Activated CD8-positive, alpha-beta memory T cell treated with anti-CD3 and anti-CD28 coated beads for 1 hour (primary cell): ENCODE measurements at regions not wholly inside any gene's neighbourhood (a gene's known extent, or its start where the extent isn't known, plus 50 kb on each side); places are given as distances from the start of the nearest gene placed in this dataset.
A peak's percentile ranks its signal among the peaks of the same experiment; 100 is the strongest.
"Not testable (repeated sequence)": the region's sequence is repeated elsewhere in the genome, so short reads cannot be mapped to it uniquely, and the experiment has no call there.

Experiments
- DNase-seq, 2 donors: peaks; one replicate each; pipeline ENCODE4 v3.0.0-alpha.2; 2020; ENCODE audit warnings: low read depth in 1 of 2; ENCODE audit errors: extremely low read depth in 1 of 2

GRCh38 chr12:131557078-131557709 lies 153.7 kb upstream of the SFSWAP start:
- no peak for DNase-seq

DNA sequence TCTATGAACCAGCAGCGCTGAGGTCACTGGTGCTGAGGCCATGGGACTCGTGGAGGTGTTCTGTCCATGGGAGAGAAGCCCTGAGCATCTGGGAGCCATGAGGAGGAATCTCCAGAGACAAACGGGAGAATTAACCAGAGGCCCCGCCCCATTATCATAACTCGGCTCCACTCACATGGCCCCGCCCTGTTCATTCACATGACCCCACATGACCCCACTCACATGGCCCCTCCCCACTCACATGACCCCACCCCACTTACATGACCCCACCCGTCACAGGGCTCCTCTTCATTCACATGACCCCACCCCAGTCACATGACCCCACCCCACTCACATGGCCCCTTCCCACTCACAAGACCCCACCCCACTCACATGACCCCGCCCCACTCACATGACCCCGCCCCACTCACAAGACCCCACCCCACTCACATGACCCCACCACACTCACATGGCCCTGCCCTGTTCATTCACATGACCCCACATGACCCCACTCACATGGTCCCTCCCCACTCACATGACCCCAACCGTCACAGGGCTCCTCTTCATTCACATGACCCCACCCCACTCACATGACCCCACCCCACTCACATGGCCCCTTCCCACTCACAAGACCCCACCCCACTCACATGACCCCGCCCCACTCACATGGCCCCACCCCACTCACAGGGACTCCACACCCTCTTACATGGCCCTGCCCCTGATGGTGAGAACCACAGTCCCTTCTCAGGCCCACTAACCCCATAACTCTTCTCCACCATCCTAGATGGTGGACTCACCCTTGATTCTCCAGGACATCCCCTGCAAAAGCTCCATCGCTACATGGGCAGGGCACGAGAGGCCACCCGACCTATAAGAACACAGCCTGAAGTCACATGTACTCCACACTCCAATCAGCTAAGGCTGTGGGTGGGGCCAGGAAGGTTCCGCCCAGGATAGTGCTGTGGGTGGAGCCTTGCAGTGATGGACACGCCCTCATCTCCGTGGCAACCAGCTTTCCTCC lies 151.1 kb upstream of the SFSWAP start:
- DNase-seq = no peak

GRCh38 chr12:131561051-131561450 lies 149.8 kb upstream of the SFSWAP start:
- DNase-seq = no peak

DNA sequence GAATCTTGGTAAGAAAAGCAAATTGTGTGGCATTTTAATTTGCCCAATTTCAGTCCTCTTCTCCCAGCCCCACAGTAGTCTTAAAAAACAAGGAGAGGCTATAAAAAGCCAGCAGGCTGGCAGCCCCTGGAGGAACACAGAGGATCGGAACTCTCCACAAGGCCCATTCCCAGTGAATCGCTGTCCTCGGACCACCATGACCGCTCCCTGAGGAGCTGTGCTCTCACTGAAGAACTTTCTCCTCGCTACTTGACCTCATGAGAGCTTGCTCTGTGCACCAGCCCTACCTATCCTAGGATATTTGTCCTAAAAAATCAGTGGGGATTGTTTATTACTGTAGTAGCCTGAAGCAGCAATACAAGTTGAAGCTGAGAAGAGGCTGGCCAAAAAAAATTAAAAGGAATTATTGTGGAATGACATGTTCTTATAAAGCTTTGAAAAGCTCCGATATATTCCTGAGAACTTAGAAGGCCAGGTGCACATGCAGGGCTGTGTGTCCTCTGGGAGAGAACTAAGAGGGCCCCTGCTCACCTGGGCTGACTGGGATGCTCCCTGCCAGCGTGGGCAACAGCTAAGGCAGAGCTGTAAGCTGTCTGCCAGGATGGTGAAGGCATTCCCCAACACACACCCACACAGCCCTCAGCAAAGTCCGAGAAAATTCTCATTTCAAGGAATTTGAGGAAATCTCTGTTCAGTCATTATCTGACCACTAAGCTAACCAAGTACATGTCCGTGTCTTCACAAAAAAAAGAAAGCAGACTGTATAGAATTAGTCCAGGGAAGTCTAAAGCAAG lies 148.8 kb upstream of the SFSWAP start:
- no peak for DNase-seq

DNA sequence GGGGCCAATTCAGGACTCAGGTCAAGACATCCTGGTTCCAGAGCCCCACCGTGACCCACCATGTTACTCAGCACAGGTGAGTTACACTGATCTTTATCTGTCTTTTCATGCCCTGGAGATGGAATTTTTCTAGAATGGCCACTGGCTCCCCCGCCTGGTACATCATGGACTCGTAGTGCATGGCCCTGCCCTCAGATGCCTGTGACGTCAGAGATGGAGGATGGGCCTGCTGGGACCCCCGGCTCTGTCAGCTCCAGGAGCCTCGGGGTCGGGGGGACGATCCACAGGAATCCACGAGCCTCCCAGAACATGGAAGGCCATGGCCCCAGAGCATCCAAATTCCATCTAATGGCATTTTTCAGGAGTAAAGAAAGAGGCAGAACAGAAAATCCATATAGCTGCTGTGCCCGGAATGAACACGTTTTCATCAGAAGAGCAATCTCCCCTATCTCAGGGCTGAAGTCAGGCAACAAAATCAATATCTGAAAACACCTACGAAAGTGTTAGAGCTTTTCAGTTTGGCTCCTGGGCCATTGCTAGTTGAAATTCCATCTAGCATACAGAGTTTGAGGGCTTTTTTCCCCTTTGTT lies 146.7 kb upstream of the SFSWAP start:
- not testable (repeated sequence) for DNase-seq

DNA sequence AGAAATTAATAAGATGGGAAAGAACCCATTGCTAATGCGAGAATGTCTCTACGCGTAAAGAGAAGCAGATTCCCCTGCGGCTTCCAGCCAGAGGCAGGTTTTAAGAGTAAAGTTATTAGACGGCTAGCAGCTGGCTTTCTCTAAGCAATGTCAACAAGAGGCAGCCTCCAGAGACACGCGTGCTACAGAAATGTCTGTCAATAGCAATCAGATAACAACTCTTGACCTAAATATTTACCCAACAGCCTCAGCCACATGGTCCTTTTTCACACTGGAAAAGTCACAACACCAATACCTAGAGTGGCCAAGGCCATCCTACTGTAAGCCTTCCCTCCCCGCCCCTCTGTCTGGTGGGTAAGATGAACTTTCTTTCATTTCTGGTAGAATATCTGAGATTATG lies 146.0 kb upstream of the SFSWAP start:
- no peak for DNase-seq

GRCh38 chr12:131565267-131566015 lies 145.4 kb upstream of the SFSWAP start:
- DNase-seq = no peak

GRCh38 chr12:131568336-131568735 lies 142.6 kb upstream of the SFSWAP start:
- no peak for DNase-seq

- no peak for DNase-seq
Observed at GRCh38 chr12:131570596-131570995, 140.3 kb upstream of the SFSWAP start.

DNA sequence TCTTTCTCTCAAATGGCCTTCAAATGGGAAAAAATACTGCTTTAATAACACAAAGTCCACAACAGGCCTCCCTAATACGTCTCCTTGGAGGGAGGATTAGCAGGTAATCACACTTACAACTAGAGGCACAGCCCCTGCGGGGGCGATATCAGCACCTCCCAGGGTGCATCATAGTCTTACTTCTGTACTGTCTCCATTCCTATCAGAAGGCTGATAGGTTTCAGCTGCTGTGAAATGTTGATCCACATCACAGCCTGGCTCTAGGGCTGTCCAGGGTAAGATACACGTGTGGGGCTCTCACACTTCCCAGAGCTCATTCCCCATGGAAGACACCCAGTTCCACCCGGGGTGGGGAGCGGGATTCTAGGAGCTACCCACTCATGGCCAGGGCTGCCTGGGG lies 139.1 kb upstream of the SFSWAP start:
- DNase-seq = no peak

- DNase-seq = no peak
Observed at GRCh38 chr12:131572626-131573025, 138.3 kb upstream of the SFSWAP start.

- no peak for DNase-seq
Observed at GRCh38 chr12:131573631-131574394, 137.1 kb upstream of the SFSWAP start.

DNA sequence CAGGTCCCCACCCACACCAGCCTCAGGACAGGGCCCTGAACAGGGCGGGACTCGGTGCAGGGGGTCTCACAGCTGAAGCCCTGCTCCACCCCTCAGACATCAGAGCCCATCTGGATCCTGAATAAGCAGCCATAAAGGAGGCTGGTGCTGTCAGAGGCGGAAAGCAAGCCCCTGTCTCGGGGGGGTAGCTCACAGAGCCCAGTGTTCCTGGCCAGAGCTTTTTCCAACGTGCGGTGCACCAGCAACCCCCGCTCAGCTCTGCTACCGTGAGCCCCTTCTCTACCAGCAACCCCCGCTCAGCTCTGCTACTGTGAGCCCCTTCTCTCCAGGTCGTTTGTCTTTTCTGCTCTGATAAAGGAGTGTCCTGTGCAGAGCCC lies 136.5 kb upstream of the SFSWAP start:
- DNase-seq = no peak

DNA sequence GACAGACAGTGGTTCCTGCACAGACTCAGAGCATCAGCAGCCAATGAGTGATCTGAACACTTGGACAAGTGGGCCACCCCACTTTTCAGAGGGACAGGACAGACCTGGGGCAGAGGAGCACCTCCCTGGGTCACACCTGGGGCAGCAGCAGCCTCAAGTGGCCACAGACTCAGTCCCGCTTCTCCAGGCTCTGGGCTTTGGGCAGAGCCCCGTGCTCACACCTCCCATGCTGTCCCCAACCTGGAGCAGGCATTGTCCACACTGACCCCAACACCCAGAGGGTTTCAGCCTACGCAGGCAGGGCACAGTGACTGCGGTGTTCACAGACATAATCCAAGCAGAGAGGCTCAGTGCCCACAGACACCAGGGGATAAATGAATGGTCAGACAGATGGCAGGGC lies 135.5 kb upstream of the SFSWAP start:
- DNase-seq = no peak

DNA sequence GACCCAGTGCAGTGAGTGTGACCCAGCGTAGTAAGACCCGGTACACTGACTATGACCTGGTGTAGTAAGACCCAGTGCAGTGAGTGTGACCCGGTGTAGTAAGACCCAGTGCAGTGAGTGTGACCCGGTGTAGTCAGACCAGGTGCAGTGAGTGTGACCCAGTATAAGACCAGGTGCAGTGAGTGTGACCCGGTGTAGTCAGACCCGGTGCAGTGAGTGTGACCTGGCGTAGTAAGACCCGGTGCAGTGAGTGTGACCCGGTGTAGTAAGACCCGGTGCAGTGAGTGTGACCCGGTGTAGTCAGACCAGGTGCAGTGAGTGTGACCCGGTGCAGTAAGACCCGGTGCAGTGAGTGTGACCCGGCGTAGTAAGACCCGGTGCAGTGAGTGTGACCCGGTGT lies 134.2 kb upstream of the SFSWAP start:
- peak in 1 of 2 donors; percentile 8 for DNase-seq

- no peak for DNase-seq
Observed at GRCh38 chr12:131577766-131578165, 133.1 kb upstream of the SFSWAP start.

- no peak for DNase-seq
Observed at GRCh38 chr12:131578828-131579470, 131.9 kb upstream of the SFSWAP start.

DNA sequence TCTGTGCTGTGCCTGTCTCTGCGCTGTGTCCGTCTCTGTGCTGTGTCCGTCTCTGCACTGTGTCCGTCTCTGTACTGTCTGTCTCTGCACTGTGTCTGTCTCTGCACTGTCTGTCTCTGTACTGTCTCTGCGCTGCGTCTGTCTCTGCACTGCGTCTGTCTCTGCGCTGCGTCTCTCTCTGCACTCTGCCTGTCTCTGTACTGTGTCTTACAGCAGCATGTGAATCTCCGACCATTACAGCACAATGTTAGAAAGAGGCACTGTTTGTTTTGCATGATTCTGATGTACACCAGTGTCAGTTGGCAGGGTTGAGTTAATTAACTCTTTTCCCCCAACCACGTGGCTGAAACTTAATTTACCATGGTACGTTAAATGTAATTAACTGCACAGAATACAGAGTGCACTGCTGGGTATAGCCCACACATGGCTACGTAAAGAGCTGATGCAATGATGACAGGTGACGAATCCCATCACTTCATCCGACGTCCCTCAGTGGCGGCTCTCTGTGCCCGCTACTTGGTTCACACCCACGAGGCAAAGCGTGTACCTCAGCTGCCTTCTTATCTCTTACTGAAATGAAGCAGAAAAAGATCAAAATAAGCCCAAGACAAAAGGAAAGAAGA lies 127.7 kb upstream of the SFSWAP start:
- DNase-seq = no peak

DNA sequence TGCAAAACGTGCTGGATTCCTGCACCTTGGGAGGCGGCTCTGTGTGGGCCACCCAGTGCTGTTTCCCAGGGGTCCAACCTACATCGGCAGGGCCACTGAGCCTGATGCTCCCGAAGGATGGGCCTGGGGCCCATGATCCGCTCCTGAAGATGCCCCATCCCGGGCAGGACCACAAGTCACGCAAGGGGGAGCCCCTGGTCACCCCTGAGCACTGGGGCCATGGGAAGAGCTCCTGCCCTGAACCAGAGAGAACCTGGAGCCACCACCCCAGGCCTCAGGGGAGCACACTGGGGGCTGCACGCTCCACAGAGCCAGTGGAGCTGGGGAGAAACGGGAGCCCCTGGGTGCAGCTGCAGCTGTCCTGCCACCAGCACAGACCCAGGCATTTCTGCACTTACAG lies 124.6 kb upstream of the SFSWAP start:
- DNase-seq = no peak
